WERI-Rb-1 (cell line): ENCODE measurements at regions not wholly inside any gene's neighbourhood (a gene's known extent, or its start where the extent isn't known, plus 50 kb on each side); places are given as distances from the start of the nearest gene placed in this dataset.

Experiments
- DNase-seq: peaks from one replicate; pipeline ENCODE4 v3.0.0-alpha.2; 2020
- H3K27ac ChIP-seq: fragments of 250-450 bp; sonication (Bioruptor Pico); 2 replicates; pipeline ENCODE4 v1.5.1; 2020; ENCODE audit warnings: mild to moderate bottlenecking, moderate library complexity
- H3K27me3 ChIP-seq: fragments of 250-450 bp; sonication (Bioruptor Pico); 2 replicates; pipeline ENCODE4 v1.5.1; 2021; ENCODE audit warnings: mild to moderate bottlenecking, low read depth, moderate library complexity; ENCODE audit not compliant: insufficient read depth, severe bottlenecking
- H3K36me3 ChIP-seq: fragments of 250-450 bp; sonication (Bioruptor Pico); 2 replicates; pipeline ENCODE4 v1.5.1; 2020; ENCODE audit warnings: mild to moderate bottlenecking, moderate library complexity
- H3K4me3 ChIP-seq: 2 replicates; pipeline ENCODE4 v1.5.1; 2011; ENCODE audit warnings: low read depth, mild to moderate bottlenecking, control low read depth, low read length
- H3K9me3 ChIP-seq: fragments of 250-450 bp; sonication (Bioruptor Pico); 2 replicates; pipeline ENCODE4 v1.5.1; 2021; ENCODE audit warnings: mild to moderate bottlenecking, moderate library complexity; ENCODE audit not compliant: severe bottlenecking
- CTCF ChIP-seq: IDR thresholded peaks from 2 replicates; pipeline ENCODE4 v1.5.1; 2011; ENCODE audit warnings: low read depth, mild to moderate bottlenecking, control low read depth, inconsistent platforms, low read length

- no peak for DNase-seq
- no peak overlapping the region for H3K4me3 ChIP-seq
- H3K27ac ChIP-seq: no peak overlapping the region
- TF ChIP-seq CTCF: no peak
- H3K27me3 ChIP-seq: no peaks in the 10 kb centered on the region
- H3K36me3 ChIP-seq: no peaks in the 10 kb centered on the region
- no peaks in the 10 kb centered on the region for H3K9me3 ChIP-seq
These were observed 303.9 kb downstream of the SMOC2 start for GRCh38 chr6:168744861-168745260.

GRCh38 chr6:168741942-168742782 is 301.2 kb downstream of the SMOC2 start:
- Histone ChIP-seq H3K4me3 (no peak overlapping the region), H3K27me3 (no peaks in the 10 kb centered on the region), H3K27ac (no peak overlapping the region), H3K9me3 (no peaks in the 10 kb centered on the region), H3K36me3 (no peaks in the 10 kb centered on the region)
- no peak for DNase-seq
- TF ChIP-seq CTCF: no peak

GRCh38 chr6:168741305-168741704 is 300.3 kb downstream of the SMOC2 start:
- no peak for TF ChIP-seq CTCF
- Histone ChIP-seq H3K4me3 (no peak overlapping the region), H3K27ac (no peak overlapping the region), H3K9me3 (no peaks in the 10 kb centered on the region), H3K36me3 (no peaks in the 10 kb centered on the region), H3K27me3 (no peaks in the 10 kb centered on the region)
- no peak for DNase-seq

- Histone ChIP-seq H3K9me3 (no peaks in the 10 kb centered on the region), H3K27ac (no peak overlapping the region), H3K27me3 (no peaks in the 10 kb centered on the region), H3K36me3 (no peaks in the 10 kb centered on the region), H3K4me3 (no peak overlapping the region)
- DNase-seq: no peak
- no peak for TF ChIP-seq CTCF
These were observed 298.4 kb downstream of the SMOC2 start for GRCh38 chr6:168739381-168739780.

GRCh38 chr6:168737481-168737880 is 296.5 kb downstream of the SMOC2 start:
- H3K36me3 ChIP-seq: no peaks in the 10 kb centered on the region
- no peak for TF ChIP-seq CTCF
- H3K4me3 ChIP-seq: no peak overlapping the region
- H3K27ac ChIP-seq: no peak overlapping the region
- H3K9me3 ChIP-seq: no peaks in the 10 kb centered on the region
- H3K27me3 ChIP-seq: no peaks in the 10 kb centered on the region
- DNase-seq: no peak

- Histone ChIP-seq H3K4me3 (no peak overlapping the region), H3K9me3 (no peaks in the 10 kb centered on the region), H3K27me3 (no peaks in the 10 kb centered on the region), H3K27ac (no peak overlapping the region), H3K36me3 (no peaks in the 10 kb centered on the region)
- DNase-seq: no peak
- TF ChIP-seq CTCF: no peak
These were observed 296.0 kb downstream of the SMOC2 start for GRCh38 chr6:168737014-168737413.
